ENCODE measurements at regions not wholly inside any gene's neighbourhood (a gene's known extent, or its start where the extent isn't known, plus 50 kb on each side); places are given as distances from the start of the nearest gene placed in this dataset.
"Not testable (repeated sequence)": the region's sequence is repeated elsewhere in the genome, so short reads cannot be mapped to it uniquely, and the experiment has no call there.

DNA sequence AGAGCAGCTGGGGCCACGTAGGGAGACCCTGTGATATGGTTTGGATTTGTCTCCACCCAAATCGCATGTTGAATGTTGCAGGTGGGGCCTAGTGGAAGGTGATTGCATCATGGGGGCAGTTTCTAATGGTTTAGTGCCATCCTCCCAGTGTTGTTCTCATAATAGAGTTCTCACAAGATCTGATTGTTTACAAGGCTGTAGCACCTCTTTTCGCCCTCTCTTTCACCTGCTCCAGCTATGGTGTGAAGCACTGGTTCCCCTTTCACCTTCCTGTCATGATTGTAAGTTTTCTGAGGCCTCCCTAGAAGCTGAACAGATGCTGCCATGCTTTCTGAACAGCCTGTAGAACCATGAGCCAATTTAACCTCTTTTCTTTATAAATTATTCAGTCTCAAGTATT is 198.9 kb upstream of the CBLB start:
- no peak overlapping the region for H3K27ac ChIP-seq

DNA sequence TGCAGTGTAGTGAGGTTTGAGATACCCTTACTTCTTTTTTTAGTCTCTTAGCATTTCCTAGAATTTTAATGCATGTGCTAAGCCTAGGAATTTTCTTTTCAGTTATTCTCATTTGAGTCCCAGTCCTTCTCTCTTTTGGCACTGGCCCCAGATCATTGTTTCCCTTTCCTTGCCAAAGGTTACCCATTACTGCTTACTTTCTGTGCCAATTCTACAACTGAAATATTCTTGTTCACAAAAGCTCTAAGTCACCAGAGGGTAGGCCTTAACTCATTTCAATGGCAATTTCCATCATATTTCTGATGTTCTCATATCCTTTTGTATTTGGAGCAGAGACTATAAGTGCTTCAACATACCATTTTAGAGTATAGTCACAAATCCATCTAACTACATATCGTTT is 199.6 kb upstream of the CBLB start:
- TF ChIP-seq, protein P1, sequence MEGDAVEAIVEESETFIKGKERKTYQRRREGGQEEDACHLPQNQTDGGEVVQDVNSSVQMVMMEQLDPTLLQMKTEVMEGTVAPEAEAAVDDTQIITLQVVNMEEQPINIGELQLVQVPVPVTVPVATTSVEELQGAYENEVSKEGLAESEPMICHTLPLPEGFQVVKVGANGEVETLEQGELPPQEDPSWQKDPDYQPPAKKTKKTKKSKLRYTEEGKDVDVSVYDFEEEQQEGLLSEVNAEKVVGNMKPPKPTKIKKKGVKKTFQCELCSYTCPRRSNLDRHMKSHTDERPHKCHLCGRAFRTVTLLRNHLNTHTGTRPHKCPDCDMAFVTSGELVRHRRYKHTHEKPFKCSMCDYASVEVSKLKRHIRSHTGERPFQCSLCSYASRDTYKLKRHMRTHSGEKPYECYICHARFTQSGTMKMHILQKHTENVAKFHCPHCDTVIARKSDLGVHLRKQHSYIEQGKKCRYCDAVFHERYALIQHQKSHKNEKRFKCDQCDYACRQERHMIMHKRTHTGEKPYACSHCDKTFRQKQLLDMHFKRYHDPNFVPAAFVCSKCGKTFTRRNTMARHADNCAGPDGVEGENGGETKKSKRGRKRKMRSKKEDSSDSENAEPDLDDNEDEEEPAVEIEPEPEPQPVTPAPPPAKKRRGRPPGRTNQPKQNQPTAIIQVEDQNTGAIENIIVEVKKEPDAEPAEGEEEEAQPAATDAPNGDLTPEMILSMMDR (IDR thresholded peaks at IDR 0.05): no peak
- Histone ChIP-seq H3K9ac (no peak overlapping the region), H2AFZ (no peak overlapping the region), H3K79me2 (no peaks in the 10 kb centered on the region), H3K9me3 (ENCODE audit: control insufficient read depth, low read length) (no peaks in the 10 kb centered on the region), H3K4me1 (no peaks in the 10 kb centered on the region), H3K4me3 (ENCODE audit: low read depth, low read length) (no peak overlapping the region), H3K4me2 (ENCODE audit: low read length) (no peak overlapping the region), H3K27me3 (ENCODE audit: control insufficient read depth, insufficient read depth, low read length) (no peaks in the 10 kb centered on the region), H3K27ac (no peak overlapping the region), H3K36me3 (ENCODE audit: control insufficient read depth, insufficient read depth, low read length) (no peaks in the 10 kb centered on the region)

More for the DNA sequence above, 198.9 kb upstream of the CBLB start:
- H3K4me1 ChIP-seq: no peaks in the 10 kb centered on the region
- H2AFZ ChIP-seq: no peak overlapping the region
- H3K9me3 ChIP-seq (ENCODE audit: control insufficient read depth, low read length): no peaks in the 10 kb centered on the region
- no peaks in the 10 kb centered on the region for H3K27me3 ChIP-seq (ENCODE audit: control insufficient read depth, insufficient read depth, low read length)
- no peak overlapping the region for H3K4me3 ChIP-seq (ENCODE audit: low read depth, low read length)
- H3K79me2 ChIP-seq: no peaks in the 10 kb centered on the region
- H3K9ac ChIP-seq: no peak overlapping the region
- H3K36me3 ChIP-seq (ENCODE audit: control insufficient read depth, insufficient read depth, low read length): no peaks in the 10 kb centered on the region
- no peak overlapping the region for H3K4me2 ChIP-seq (ENCODE audit: low read length)
- TF ChIP-seq, protein P1 (IDR thresholded peaks at IDR 0.05): no peak

DNA sequence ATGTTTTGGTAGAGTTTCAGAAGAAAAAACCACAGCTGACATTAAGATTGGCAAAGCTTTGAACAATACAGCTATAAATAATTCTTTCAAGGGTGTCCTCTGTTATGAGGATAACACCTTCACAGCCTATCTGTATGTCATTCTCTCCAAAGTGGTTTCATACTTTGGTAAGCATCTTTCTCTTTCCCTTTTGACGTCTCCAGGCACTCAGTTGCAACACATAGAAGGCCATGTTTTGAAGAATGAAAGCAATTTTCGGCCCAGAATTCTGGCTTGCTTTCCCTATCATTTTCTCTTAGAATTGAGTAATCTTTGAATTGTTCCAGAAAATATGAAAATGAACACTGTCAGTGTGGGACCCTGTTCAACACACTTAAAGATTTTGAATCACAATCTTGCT is 200.0 kb upstream of the CBLB start:
- no peaks in the 10 kb centered on the region for H3K36me3 ChIP-seq (ENCODE audit: control insufficient read depth, insufficient read depth, low read length)
- no peak overlapping the region for H2AFZ ChIP-seq
- no peak overlapping the region for H3K27ac ChIP-seq
- H3K9ac ChIP-seq: no peak overlapping the region
- no peaks in the 10 kb centered on the region for H3K27me3 ChIP-seq (ENCODE audit: control insufficient read depth, insufficient read depth, low read length)
- no peaks in the 10 kb centered on the region for H3K79me2 ChIP-seq
- H3K4me2 ChIP-seq (ENCODE audit: low read length): no peak overlapping the region
- H3K9me3 ChIP-seq (ENCODE audit: control insufficient read depth, low read length): no peaks in the 10 kb centered on the region
- no peak overlapping the region for H3K4me3 ChIP-seq (ENCODE audit: low read depth, low read length)
- TF ChIP-seq, protein P1 (IDR thresholded peaks at IDR 0.05): no peak
- H3K4me1 ChIP-seq: no peaks in the 10 kb centered on the region

DNA sequence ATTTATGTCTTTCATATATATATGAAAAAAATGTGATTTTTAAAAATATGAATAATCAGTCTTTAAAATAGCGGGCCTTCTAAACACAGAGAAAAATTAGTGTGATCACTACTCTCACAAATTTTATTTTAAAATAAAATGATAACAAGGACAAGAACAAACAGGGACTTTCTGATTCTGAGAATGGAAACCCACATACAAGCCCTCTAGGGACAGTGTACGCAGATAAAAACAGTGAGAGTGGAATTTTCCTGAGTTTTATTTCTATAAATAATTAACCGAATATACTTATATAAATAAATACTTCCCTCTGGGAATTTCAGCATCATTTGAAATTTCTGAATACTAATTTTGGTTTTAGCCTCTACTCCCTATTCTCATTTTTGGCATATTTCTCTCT is 201.4 kb upstream of the CBLB start:
- Histone ChIP-seq H3K27me3 (ENCODE audit: control insufficient read depth, insufficient read depth, low read length) (no peaks in the 10 kb centered on the region), H3K27ac (no peak overlapping the region), H3K4me3 (ENCODE audit: low read depth, low read length) (no peak overlapping the region), H3K9me3 (ENCODE audit: control insufficient read depth, low read length) (no peaks in the 10 kb centered on the region), H3K4me1 (no peaks in the 10 kb centered on the region), H3K4me2 (ENCODE audit: low read length) (no peak overlapping the region), H3K36me3 (ENCODE audit: control insufficient read depth, insufficient read depth, low read length) (no peaks in the 10 kb centered on the region), H2AFZ (no peak overlapping the region), H3K79me2 (no peaks in the 10 kb centered on the region), H3K9ac (no peak overlapping the region)
- TF ChIP-seq, protein P1 (IDR thresholded peaks at IDR 0.05): no peak

DNA sequence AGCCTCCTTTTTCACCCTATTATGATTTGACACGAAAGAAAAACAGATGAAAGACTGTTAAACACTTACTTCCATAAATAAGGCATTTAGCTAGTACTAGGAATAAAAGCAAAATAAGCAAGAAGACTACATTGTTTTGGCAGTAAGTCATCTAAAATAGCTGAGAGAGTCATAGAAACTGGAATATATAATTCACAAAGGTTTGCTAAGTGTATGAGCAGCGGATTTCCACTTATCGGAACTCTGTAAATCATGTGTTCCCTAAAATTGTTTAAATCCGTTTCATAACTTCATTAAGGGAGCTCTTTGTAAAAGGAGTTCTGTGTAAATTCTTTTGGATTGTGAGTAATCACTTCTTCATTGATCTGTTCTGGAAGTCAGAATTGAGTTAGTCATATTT is 202.5 kb upstream of the CBLB start:
- H3K4me1 ChIP-seq: no peaks in the 10 kb centered on the region
- no peak overlapping the region for H3K4me3 ChIP-seq (ENCODE audit: low read depth, low read length)
- H3K9me3 ChIP-seq (ENCODE audit: control insufficient read depth, low read length): no peaks in the 10 kb centered on the region
- no peak overlapping the region for H2AFZ ChIP-seq
- no peaks in the 10 kb centered on the region for H3K36me3 ChIP-seq (ENCODE audit: control insufficient read depth, insufficient read depth, low read length)
- no peak overlapping the region for H3K9ac ChIP-seq
- no peak overlapping the region for H3K27ac ChIP-seq
- H3K79me2 ChIP-seq: no peaks in the 10 kb centered on the region
- H3K4me2 ChIP-seq (ENCODE audit: low read length): no peak overlapping the region
- no peaks in the 10 kb centered on the region for H3K27me3 ChIP-seq (ENCODE audit: control insufficient read depth, insufficient read depth, low read length)
- TF ChIP-seq, protein P1 (IDR thresholded peaks at IDR 0.05): no peak

DNA sequence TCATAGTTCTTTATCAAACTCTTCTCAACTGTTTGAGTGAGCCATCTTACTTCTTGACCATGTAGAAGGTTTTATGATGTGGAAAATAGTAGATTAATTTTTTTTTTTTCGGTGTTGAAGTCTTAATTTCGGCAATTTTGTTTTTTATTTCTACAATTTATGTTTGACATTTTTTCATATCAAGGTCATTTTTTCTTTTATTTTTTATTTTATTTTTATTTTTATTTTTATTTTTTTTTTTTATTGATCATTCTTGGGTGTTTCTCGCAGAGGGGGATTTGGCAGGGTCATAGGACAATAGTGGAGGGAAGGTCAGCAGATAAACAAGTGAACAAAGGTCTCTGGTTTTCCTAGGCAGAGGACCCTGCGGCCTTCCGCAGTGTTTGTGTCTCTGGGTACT is 203.8 kb upstream of the CBLB start:
- not testable (repeated sequence) for H3K27me3 ChIP-seq (ENCODE audit: control insufficient read depth, insufficient read depth, low read length); H2AFZ ChIP-seq

DNA sequence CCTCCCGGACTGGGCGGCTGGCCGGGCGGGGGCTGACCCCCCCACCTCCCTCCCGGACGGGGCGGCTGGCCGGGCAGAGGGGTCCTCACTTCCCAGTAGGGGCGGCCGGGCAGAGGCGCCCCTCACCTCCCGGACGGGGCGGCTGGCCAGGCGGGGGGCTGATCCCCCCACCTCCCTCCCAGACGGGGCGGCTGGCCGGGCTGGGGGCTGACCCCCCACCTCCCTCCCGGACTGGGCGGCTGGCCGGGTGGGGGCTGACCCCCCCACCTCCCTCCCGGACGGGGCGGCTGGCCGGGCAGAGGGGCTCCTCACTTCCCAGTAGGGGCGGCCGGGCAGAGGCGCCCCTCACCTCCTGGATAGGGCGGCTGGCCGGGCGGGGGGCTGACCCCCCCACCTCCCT is 205.0 kb upstream of the CBLB start:
- H3K79me2 ChIP-seq; H3K36me3 ChIP-seq (ENCODE audit: control insufficient read depth, insufficient read depth, low read length); H3K27me3 ChIP-seq (ENCODE audit: control insufficient read depth, insufficient read depth, low read length); H2AFZ ChIP-seq; H3K9ac ChIP-seq; H3K27ac ChIP-seq; H3K4me3 ChIP-seq (ENCODE audit: low read depth, low read length); H3K4me1 ChIP-seq; H3K4me2 ChIP-seq (ENCODE audit: low read length); H3K9me3 ChIP-seq (ENCODE audit: control insufficient read depth, low read length): not testable (repeated sequence)

More for the DNA sequence above, 203.8 kb upstream of the CBLB start:
- not testable (repeated sequence) for H3K9ac ChIP-seq; H3K36me3 ChIP-seq (ENCODE audit: control insufficient read depth, insufficient read depth, low read length); H3K4me3 ChIP-seq (ENCODE audit: low read depth, low read length); H3K27ac ChIP-seq; H3K4me1 ChIP-seq; H3K4me2 ChIP-seq (ENCODE audit: low read length); H3K79me2 ChIP-seq; H3K9me3 ChIP-seq (ENCODE audit: control insufficient read depth, low read length)

All from parathyroid adenoma (tissue), 2 donors.